ENCODE measurements at regions not wholly inside any gene's neighbourhood (a gene's known extent, or its start where the extent isn't known, plus 50 kb on each side); places are given as distances from the start of the nearest gene placed in this dataset.

DNA sequence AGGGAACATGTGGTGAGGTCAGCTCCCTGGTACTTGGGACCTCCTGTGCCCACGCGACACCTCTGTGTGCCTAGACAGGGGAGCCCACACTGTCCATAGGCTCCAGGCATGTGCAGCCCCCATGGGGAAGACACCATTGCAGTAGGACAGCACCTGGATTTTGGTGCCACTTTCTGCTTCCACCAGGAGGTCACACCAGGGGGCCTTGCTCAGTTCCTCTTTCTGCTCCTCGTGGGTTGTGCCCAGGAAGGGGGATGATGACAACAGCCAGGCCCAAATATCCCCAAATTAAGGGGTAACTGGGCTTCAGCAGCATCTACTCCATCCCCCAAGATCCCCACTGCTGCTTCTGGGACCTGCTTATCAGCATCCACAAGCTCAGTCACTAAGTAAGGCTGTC is 358.2 kb upstream of the KAZN start:
- TF ChIP-seq POLR2A (IDR thresholded peaks at IDR 0.05; ENCODE audit: low read depth, low read length) = no peak
- TF ChIP-seq, protein P1, sequence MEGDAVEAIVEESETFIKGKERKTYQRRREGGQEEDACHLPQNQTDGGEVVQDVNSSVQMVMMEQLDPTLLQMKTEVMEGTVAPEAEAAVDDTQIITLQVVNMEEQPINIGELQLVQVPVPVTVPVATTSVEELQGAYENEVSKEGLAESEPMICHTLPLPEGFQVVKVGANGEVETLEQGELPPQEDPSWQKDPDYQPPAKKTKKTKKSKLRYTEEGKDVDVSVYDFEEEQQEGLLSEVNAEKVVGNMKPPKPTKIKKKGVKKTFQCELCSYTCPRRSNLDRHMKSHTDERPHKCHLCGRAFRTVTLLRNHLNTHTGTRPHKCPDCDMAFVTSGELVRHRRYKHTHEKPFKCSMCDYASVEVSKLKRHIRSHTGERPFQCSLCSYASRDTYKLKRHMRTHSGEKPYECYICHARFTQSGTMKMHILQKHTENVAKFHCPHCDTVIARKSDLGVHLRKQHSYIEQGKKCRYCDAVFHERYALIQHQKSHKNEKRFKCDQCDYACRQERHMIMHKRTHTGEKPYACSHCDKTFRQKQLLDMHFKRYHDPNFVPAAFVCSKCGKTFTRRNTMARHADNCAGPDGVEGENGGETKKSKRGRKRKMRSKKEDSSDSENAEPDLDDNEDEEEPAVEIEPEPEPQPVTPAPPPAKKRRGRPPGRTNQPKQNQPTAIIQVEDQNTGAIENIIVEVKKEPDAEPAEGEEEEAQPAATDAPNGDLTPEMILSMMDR (IDR thresholded peaks at IDR 0.05; ENCODE audit: extremely low read depth in 1 of 2, insufficient read depth in 1 of 2, low read depth in 1 of 2, low read length in 2 of 2) = no peak
